Endothelial cell of umbilical vein (primary cell): ENCODE measurements at regions not wholly inside any gene's neighbourhood (a gene's known extent, or its start where the extent isn't known, plus 50 kb on each side); places are given as distances from the start of the nearest gene placed in this dataset.

ENCODE experiments used
- CTCF ChIP-seq, 2 donors: IDR thresholded peaks; 1 replicate in 1 of 2; 2 replicates in 1 of 2; pipeline ENCODE4 v1.5.1; 2011; ENCODE audit warnings: low read length in 2 of 2, mild to moderate bottlenecking in 2 of 2, moderate library complexity in 2 of 2, control low read depth in 1 of 2, inconsistent platforms in 1 of 2, low read depth in 1 of 2; ENCODE audit not compliant: insufficient read depth in 1 of 2; ENCODE audit errors: extremely low read depth in 1 of 2
- EZH2 ChIP-seq: IDR thresholded peaks from 2 replicates; pipeline ENCODE4 v1.6.1; 2012; ENCODE audit warnings: borderline replicate concordance, low read depth, mild to moderate bottlenecking, moderate library complexity, low read length, inconsistent platforms; ENCODE audit not compliant: severe bottlenecking
- FOS ChIP-seq: IDR thresholded peaks from 2 replicates; pipeline ENCODE4 v1.6.1; 2011; ENCODE audit warnings: mild to moderate bottlenecking, low read length, moderate library complexity, borderline replicate concordance; ENCODE audit not compliant: insufficient read depth
- GATA2 ChIP-seq: IDR thresholded peaks from 2 replicates; pipeline ENCODE4 v1.7.0; 2011; ENCODE audit warnings: low read depth, mild to moderate bottlenecking, moderate library complexity, mixed read lengths, low read length; ENCODE audit not compliant: insufficient read length, insufficient read depth
- JUN ChIP-seq: IDR thresholded peaks from 2 replicates; pipeline ENCODE4 v1.6.1; 2011; ENCODE audit warnings: borderline replicate concordance, low read depth; ENCODE audit not compliant: insufficient read length, insufficient read depth
- MAX ChIP-seq: IDR thresholded peaks from 2 replicates; pipeline ENCODE4 v1.6.1; 2011; ENCODE audit not compliant: insufficient read depth, insufficient read length
- MYC ChIP-seq: IDR thresholded peaks from one replicate; pipeline ENCODE4 v1.6.1; 2011; ENCODE audit warnings: mild to moderate bottlenecking, low read depth, low read length
- POLR2A ChIP-seq: IDR thresholded peaks from 2 replicates; pipeline ENCODE4 v1.6.1; 2012; ENCODE audit warnings: low read depth, mild to moderate bottlenecking, control low read depth, low read length
- POLR2AphosphoS5 ChIP-seq: IDR thresholded peaks from 2 replicates; pipeline ENCODE4 v1.6.1; 2012; ENCODE audit warnings: low read depth, mild to moderate bottlenecking, control low read depth, low read length, moderate library complexity; ENCODE audit not compliant: insufficient read depth

DNA sequence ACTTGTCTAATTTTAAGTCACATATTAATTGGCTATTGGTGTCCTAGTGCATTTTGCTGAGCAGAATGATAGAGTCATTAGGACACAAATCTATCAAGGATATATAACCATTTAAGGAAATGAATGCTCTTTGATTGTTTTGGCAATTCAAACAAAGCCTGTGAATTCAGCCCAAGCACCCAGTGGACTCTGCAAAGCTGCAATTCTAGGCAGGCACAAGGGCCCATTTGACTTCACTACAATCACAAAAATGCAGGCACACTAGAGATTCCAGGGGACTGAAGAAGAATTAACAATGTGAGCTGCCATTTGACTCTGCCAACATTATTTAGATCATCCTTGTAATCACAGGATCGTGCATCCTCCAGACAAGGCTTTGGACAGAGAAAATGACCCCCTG is 544.2 kb upstream of the PHF14 start:
- TF ChIP-seq CTCF (IDR thresholded peaks at IDR 0.05; ENCODE audit: extremely low read depth in 1 of 2, insufficient read depth in 1 of 2, low read depth in 1 of 2, low read length in 2 of 2) (no peak), POLR2A (no peak), MYC (no peak), POLR2AphosphoS5 (no peak), GATA2 (no peak), EZH2 (no peak), MAX (no peak), JUN (no peak), FOS (no peak)
